ENCODE measurements at regions not wholly inside any gene's neighbourhood (a gene's known extent, or its start where the extent isn't known, plus 50 kb on each side); places are given as distances from the start of the nearest gene placed in this dataset.

DNA sequence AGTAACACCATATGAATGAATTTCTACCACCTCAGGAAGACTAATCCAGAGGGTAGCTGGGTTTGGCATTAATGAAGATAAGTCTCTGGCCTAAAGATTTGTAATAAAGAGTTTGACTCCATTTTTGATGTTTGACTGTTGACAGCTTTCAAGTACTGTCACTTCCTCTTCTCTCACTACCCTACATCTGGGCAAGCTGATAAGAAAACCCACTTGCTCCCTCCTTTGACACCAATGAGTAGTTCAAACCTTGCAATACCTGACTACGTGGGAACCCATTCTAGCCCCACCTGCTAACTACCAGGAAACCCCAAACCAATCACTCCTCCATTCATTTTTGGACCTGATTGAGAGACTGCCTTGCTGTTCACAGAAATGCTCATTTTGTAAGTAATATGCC, 621.5 kb downstream of the TENT5A start:
- H3K27me3 ChIP-seq, result no peaks in the 10 kb centered on the region
- intact Hi-C loops (cut with DNase I; ENCODE audit: low total_unique reads), result no loop called here
- DNase-seq, result no peak
- TF ChIP-seq, protein P1, sequence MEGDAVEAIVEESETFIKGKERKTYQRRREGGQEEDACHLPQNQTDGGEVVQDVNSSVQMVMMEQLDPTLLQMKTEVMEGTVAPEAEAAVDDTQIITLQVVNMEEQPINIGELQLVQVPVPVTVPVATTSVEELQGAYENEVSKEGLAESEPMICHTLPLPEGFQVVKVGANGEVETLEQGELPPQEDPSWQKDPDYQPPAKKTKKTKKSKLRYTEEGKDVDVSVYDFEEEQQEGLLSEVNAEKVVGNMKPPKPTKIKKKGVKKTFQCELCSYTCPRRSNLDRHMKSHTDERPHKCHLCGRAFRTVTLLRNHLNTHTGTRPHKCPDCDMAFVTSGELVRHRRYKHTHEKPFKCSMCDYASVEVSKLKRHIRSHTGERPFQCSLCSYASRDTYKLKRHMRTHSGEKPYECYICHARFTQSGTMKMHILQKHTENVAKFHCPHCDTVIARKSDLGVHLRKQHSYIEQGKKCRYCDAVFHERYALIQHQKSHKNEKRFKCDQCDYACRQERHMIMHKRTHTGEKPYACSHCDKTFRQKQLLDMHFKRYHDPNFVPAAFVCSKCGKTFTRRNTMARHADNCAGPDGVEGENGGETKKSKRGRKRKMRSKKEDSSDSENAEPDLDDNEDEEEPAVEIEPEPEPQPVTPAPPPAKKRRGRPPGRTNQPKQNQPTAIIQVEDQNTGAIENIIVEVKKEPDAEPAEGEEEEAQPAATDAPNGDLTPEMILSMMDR (IDR thresholded peaks at IDR 0.05), result no peak
- no peak for TF ChIP-seq POLR2AphosphoS5 (IDR thresholded peaks at IDR 0.05)
- no peak overlapping the region for H3K27ac ChIP-seq
- no peaks in the 10 kb centered on the region for H3K4me1 ChIP-seq
- H3K9me3 ChIP-seq, result peaks cover 0 to 11% (median 4%) of the 10 kb centered on the region in 4 donors
- H3K4me3 ChIP-seq, result no peak overlapping the region
- no peaks in the 10 kb centered on the region for H3K36me3 ChIP-seq
- 61 to 75% (median 62%) methylated on average over 1 of the region's 1 CpG for WGBS, 5 donors

DNA sequence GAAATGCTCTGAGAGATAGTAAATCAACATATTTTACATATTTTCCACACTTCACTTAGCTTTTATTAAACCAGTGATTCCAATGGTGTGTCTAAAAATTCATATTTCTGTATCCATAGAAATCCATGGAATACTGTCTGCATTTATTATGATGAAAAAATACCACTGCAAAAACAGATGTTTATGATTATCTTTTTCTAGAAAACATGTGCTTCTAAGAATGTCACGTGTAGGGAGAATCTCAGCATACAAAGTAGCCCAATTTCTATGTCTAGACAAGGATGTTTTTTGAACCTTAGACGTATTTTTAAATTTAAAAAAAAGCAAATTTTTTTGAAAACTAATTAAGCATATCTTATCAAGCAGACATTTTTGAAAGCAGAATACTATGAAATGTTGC, 622.4 kb downstream of the TENT5A start:
- no peaks in the 10 kb centered on the region for H3K36me3 ChIP-seq
- DNase-seq, result no peak
- 63 to 83% (median 71%) methylated on average over 2 of the region's 2 CpGs for WGBS, 5 donors
- no peak overlapping the region for H3K4me3 ChIP-seq
- TF ChIP-seq POLR2A (IDR thresholded peaks at IDR 0.05), result no peak
- TF ChIP-seq, protein P1 (IDR thresholded peaks at IDR 0.05), result no peak
- TF ChIP-seq EP300 (IDR thresholded peaks at IDR 0.05), result no peak
- no peak for TF ChIP-seq POLR2AphosphoS5 (IDR thresholded peaks at IDR 0.05)
- intact Hi-C loops (cut with DNase I; ENCODE audit: low total_unique reads), result no loop called here
- H3K27me3 ChIP-seq, result no peaks in the 10 kb centered on the region
- H3K9me3 ChIP-seq, result peaks cover 0 to 4% (median under 1%) of the 10 kb centered on the region in 4 donors
- no peaks in the 10 kb centered on the region for H3K4me1 ChIP-seq
- no peak overlapping the region for H3K27ac ChIP-seq

DNA sequence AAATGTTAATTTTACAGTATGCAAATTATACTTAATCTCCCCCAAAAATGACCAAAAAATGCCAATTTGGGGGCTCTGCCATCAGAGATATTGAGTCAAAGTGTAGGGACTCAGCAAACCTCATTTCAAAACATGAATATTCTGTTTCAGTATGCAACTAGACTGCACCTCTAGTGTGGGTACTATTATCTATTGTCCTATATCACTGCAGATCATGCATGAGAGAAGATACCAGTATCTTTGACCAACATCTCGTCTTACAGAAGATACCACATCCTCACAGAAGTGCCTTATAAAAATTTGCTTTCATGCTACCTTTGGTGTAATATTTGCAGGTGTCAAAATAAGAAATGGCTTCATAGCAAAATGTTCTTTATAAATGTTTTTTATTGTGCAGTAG, 623.8 kb downstream of the TENT5A start:
- 40 to 73% (median 50%) methylated on average over 1 of the region's 1 CpG for WGBS, 5 donors
- TF ChIP-seq POLR2AphosphoS5 (IDR thresholded peaks at IDR 0.05) (no peak), EP300 (IDR thresholded peaks at IDR 0.05) (no peak), POLR2A (IDR thresholded peaks at IDR 0.05) (no peak)
- TF ChIP-seq, protein P1 (IDR thresholded peaks at IDR 0.05), result no peak
- intact Hi-C loops (cut with DNase I; ENCODE audit: low total_unique reads), result no loop called here

GRCh38 chr6:81126150-81126549, 626.3 kb downstream of the TENT5A start:
- intact Hi-C loops (cut with DNase I; ENCODE audit: low total_unique reads), result no loop called here

More for the DNA sequence above, 623.8 kb downstream of the TENT5A start:
- DNase-seq, result no peak
- Histone ChIP-seq H3K36me3 (no peaks in the 10 kb centered on the region), H3K9me3 (no peaks in the 10 kb centered on the region), H3K4me1 (no peaks in the 10 kb centered on the region), H3K4me3 (no peak overlapping the region), H3K27ac (no peak overlapping the region), H3K27me3 (no peaks in the 10 kb centered on the region)

GRCh38 chr6:81120280-81120679, 632.2 kb downstream of the TENT5A start:
- intact Hi-C loops (cut with DNase I; ENCODE audit: low total_unique reads), result no loop called here
- H3K4me3 ChIP-seq, result no peak overlapping the region
- H3K27me3 ChIP-seq, result no peaks in the 10 kb centered on the region
- no peaks in the 10 kb centered on the region for H3K36me3 ChIP-seq
- TF ChIP-seq EP300 (IDR thresholded peaks at IDR 0.05) (no peak), POLR2AphosphoS5 (IDR thresholded peaks at IDR 0.05) (no peak), POLR2A (IDR thresholded peaks at IDR 0.05) (no peak)
- TF ChIP-seq, protein P1 (IDR thresholded peaks at IDR 0.05), result no peak
- peaks cover 0 to 10% (median 9%) of the 10 kb centered on the region in 4 donors for H3K9me3 ChIP-seq
- no peaks in the 10 kb centered on the region for H3K4me1 ChIP-seq
- H3K27ac ChIP-seq, result no peak overlapping the region
- DNase-seq, result no peak
- 81 to 89% (median 87%) methylated on average over 3 of the region's 3 CpGs for WGBS, 5 donors

More at GRCh38 chr6:81126150-81126549, 626.3 kb downstream of the TENT5A start:
- Histone ChIP-seq H3K36me3 (no peaks in the 10 kb centered on the region), H3K27ac (no peak overlapping the region), H3K9me3 (no peaks in the 10 kb centered on the region), H3K4me1 (no peaks in the 10 kb centered on the region), H3K27me3 (no peaks in the 10 kb centered on the region), H3K4me3 (no peak overlapping the region)
- DNase-seq, result no peak
- WGBS, 5 donors, result 69 to 94% (median 84%) methylated on average over 2 of the region's 2 CpGs
- no peak for TF ChIP-seq EP300 (IDR thresholded peaks at IDR 0.05)
- TF ChIP-seq POLR2AphosphoS5 (IDR thresholded peaks at IDR 0.05), result no peak

Measured in stomach (tissue), 8 donors.